ENCODE measurements at regions not wholly inside any gene's neighbourhood (a gene's known extent, or its start where the extent isn't known, plus 50 kb on each side); places are given as distances from the start of the nearest gene placed in this dataset.

- DNase-seq (ENCODE audit: extremely low read depth, low read depth): no peak
- TF ChIP-seq CTCF (IDR thresholded peaks at IDR 0.05; ENCODE audit: low read depth, low read length): no peak
These were observed 125.6 kb upstream of the GATA6 start for GRCh38 chr18:22043837-22044236.

GRCh38 chr18:22044474-22045220 lies 124.7 kb upstream of the GATA6 start:
- no peak for TF ChIP-seq CTCF (IDR thresholded peaks at IDR 0.05; ENCODE audit: low read depth, low read length)
- DNase-seq (ENCODE audit: extremely low read depth, low read depth): no peak

GRCh38 chr18:22045221-22045918 lies 124.0 kb upstream of the GATA6 start:
- DNase-seq (ENCODE audit: extremely low read depth, low read depth): no peak
- TF ChIP-seq CTCF (IDR thresholded peaks at IDR 0.05; ENCODE audit: low read depth, low read length): no peak

- DNase-seq (ENCODE audit: extremely low read depth, low read depth): no peak
- TF ChIP-seq CTCF (IDR thresholded peaks at IDR 0.05; ENCODE audit: low read depth, low read length): no peak
These were observed 122.9 kb upstream of the GATA6 start for GRCh38 chr18:22046473-22046872.

GRCh38 chr18:22047485-22047884 lies 121.9 kb upstream of the GATA6 start:
- DNase-seq (ENCODE audit: extremely low read depth, low read depth): no peak

GRCh38 chr18:22048221-22048620 lies 121.2 kb upstream of the GATA6 start:
- TF ChIP-seq CTCF (IDR thresholded peaks at IDR 0.05; ENCODE audit: low read depth, low read length): no peak
- no peak for DNase-seq (ENCODE audit: extremely low read depth, low read depth)

More at GRCh38 chr18:22047485-22047884, 121.9 kb upstream of the GATA6 start:
- no peak for TF ChIP-seq CTCF (IDR thresholded peaks at IDR 0.05; ENCODE audit: low read depth, low read length)

GRCh38 chr18:22048932-22049615 lies 120.3 kb upstream of the GATA6 start:
- no peak for TF ChIP-seq CTCF (IDR thresholded peaks at IDR 0.05; ENCODE audit: low read depth, low read length)
- no peak for DNase-seq (ENCODE audit: extremely low read depth, low read depth)

All from AG09319 (cell line).